ENCODE measurements at regions not wholly inside any gene's neighbourhood (a gene's known extent, or its start where the extent isn't known, plus 50 kb on each side); places are given as distances from the start of the nearest gene placed in this dataset.

GRCh38 chr4:35993606-35994005, 250.7 kb downstream of the ARAP2 start:
- no peak for TF ChIP-seq TAF1 (IDR thresholded peaks at IDR 0.05; ENCODE audit: borderline replicate concordance, low read depth, low read length)
- no peak for TF ChIP-seq POLR2AphosphoS5 (IDR thresholded peaks at IDR 0.05; ENCODE audit: low read depth, low read length)
- no peak for TF ChIP-seq POLR2A (IDR thresholded peaks at IDR 0.05; ENCODE audit: low read depth, low read length)
